OCI-LY7 (cell line): ENCODE measurements at regions not wholly inside any gene's neighbourhood (a gene's known extent, or its start where the extent isn't known, plus 50 kb on each side); places are given as distances from the start of the nearest gene placed in this dataset.

Experiments used
- BruUV-seq: library from RNA; stranded (reverse); fragments of 400-500 nt; replicated peaks from 2 replicates; lab custom pipeline; 2021; lab: Mats Ljungman, UMichigan
- CTCF ChIA-PET: fragments of 300-600 bp; sonication (Branson Sonifier 250); formaldehyde crosslinking; loops from one replicate; lab custom pipeline; 2022; ENCODE audit warnings: antibody characterized with exemption; ENCODE audit not compliant: unreplicated experiment; lab: Charles Lee
- POLR2A ChIA-PET: fragments of 300-600 bp; sonication (Branson Sonifier 250); formaldehyde crosslinking; loops from one replicate; lab custom pipeline; 2022; ENCODE audit warnings: antibody characterized with exemption; lab: Charles Lee
- DNase-seq: peaks from one replicate; pipeline ENCODE4 v3.0.0-alpha.2; 2015; ENCODE audit warnings: low spot score
- H2AFZ ChIP-seq: fragments of 200-600 bp; sonication (generic), shearing (Covaris generic); 2 replicates; pipeline ENCODE4 v1.6.1; 2014; ENCODE audit warnings: mild to moderate bottlenecking, antibody characterized with exemption, low read length, moderate library complexity
- H3K27ac ChIP-seq: fragments of 200-600 bp; sonication (generic); 2 replicates; pipeline ENCODE4 v1.5.1; 2014; ENCODE audit warnings: mixed run types, low read depth, mild to moderate bottlenecking, moderate library complexity, low read length, inconsistent platforms; ENCODE audit not compliant: poor library complexity, severe bottlenecking
- H3K36me3 ChIP-seq: fragments of 200-600 bp; sonication (generic); 2 replicates; pipeline ENCODE4 v1.6.1; 2014; ENCODE audit warnings: mild to moderate bottlenecking, antibody characterized with exemption, low read length, moderate library complexity, mixed read lengths; ENCODE audit not compliant: insufficient read depth
- H3K4me1 ChIP-seq: fragments of 200-600 bp; sonication (generic); 2 replicates; pipeline ENCODE4 v1.5.1; 2014; ENCODE audit warnings: mild to moderate bottlenecking, low read length; ENCODE audit not compliant: insufficient read depth, poor library complexity, severe bottlenecking
- H3K4me2 ChIP-seq: fragments of 200-600 bp; sonication (generic); 2 replicates; pipeline ENCODE4 v1.6.1; 2014; ENCODE audit warnings: mild to moderate bottlenecking, low read length
- H3K4me3 ChIP-seq: fragments of 200-600 bp; sonication (generic); 2 replicates; pipeline ENCODE4 v1.5.1; 2014; ENCODE audit warnings: mild to moderate bottlenecking, low read depth, low read length; ENCODE audit not compliant: poor library complexity, severe bottlenecking
- H3K79me2 ChIP-seq: fragments of 200-600 bp; sonication (generic); 2 replicates; pipeline ENCODE4 v1.6.1; 2016; ENCODE audit warnings: low read depth, mild to moderate bottlenecking, low read length, moderate library complexity, mixed read lengths; ENCODE audit not compliant: insufficient read depth
- H3K9me2 ChIP-seq: fragments of 200-600 bp; sonication (generic); 2 replicates; pipeline ENCODE4 v1.6.1; 2016; ENCODE audit warnings: mild to moderate bottlenecking, low read length, mixed read lengths; ENCODE audit not compliant: insufficient read depth
- H3K9me3 ChIP-seq: fragments of 200-600 bp; sonication (generic); 2 replicates; pipeline ENCODE4 v1.6.1; 2014; ENCODE audit warnings: mild to moderate bottlenecking, mixed run types, low read length, mixed read lengths
- H4K20me1 ChIP-seq: fragments of 200-600 bp; sonication (generic); 2 replicates; pipeline ENCODE4 v1.6.1; 2014; ENCODE audit warnings: mild to moderate bottlenecking, antibody characterized with exemption, low read length, moderate library complexity, mixed read lengths; ENCODE audit not compliant: insufficient read depth
- CTCF ChIP-seq: fragments of 200-600 bp; sonication (generic); conservative IDR thresholded peaks from 2 replicates; pipeline ENCODE4 v1.5.1; 2014; ENCODE audit warnings: mild to moderate bottlenecking, antibody characterized with exemption, low read length, moderate library complexity, mixed read lengths
- EZH2phosphoT487 ChIP-seq: fragments of 200-600 bp; sonication (generic); IDR thresholded peaks from 2 replicates; pipeline ENCODE4 v1.6.1; 2018; ENCODE audit warnings: low read depth, borderline replicate concordance, mild to moderate bottlenecking, mixed run types, antibody characterized with exemption, low read length, moderate library complexity, mixed read lengths
- intact Hi-C: fragments of 100-400 bp; cut with micrococcal nuclease; formaldehyde crosslinking; loops from one replicate; pipeline ENCODE4 v1.10.0; 2022; ENCODE audit not compliant: unreplicated experiment

- no TSS peak for BruUV-seq
- TF ChIP-seq CTCF (no peak), EZH2phosphoT487 (no peak)
- Histone ChIP-seq H4K20me1 (no peaks in the 10 kb centered on the region), H3K4me1 (peaks cover 53% of the 10 kb centered on the region), H3K9me2 (no peaks in the 10 kb centered on the region), H3K9me3 (peaks cover 9% of the 10 kb centered on the region; the same call in 1 of the 2 replicates), H3K4me3 (no peak overlapping the region), H2AFZ (peak overlapping the region; percentile 6; the same call in 1 of the 2 replicates), H3K4me2 (peak overlapping the region; percentile 27), H3K79me2 (no peaks in the 10 kb centered on the region), H3K27ac (no peak overlapping the region), H3K36me3 (no peaks in the 10 kb centered on the region; the same call in 1 of the 2 replicates)
- intact Hi-C loops, result no loop called here
- ChIA-PET CTCF (no interaction called here), POLR2A (interaction anchor here (0.8 to 1.5 kb wide), 4 partner anchors 10 to 170 kb away, joined by 3 to 6 read pairs (median 4); no protein-coding TSS in a partner anchor)
- no peak for DNase-seq
Observed at GRCh38 chr5:173812811-173813550, 75.2 kb upstream of the CPEB4 start.

GRCh38 chr5:173814053-173814452 is 74.1 kb upstream of the CPEB4 start:
- CTCF ChIA-PET, result interaction anchor here (0.6 kb wide), 1 partner anchor 27 kb away, joined by 3 read pairs; no protein-coding TSS in a partner anchor
- H3K4me1 ChIP-seq, result peaks cover 62% of the 10 kb centered on the region
- intact Hi-C loops, result no loop called here
- TF ChIP-seq CTCF (no peak), EZH2phosphoT487 (no peak)
- H3K27ac ChIP-seq, result no peak overlapping the region
- H3K4me2 ChIP-seq, result no peak overlapping the region
- H2AFZ ChIP-seq, result peak overlapping the region; percentile 31; the same call in 1 of the 2 replicates
- no peaks in the 10 kb centered on the region for H3K79me2 ChIP-seq
- no TSS peak for BruUV-seq
- no peaks in the 10 kb centered on the region for H4K20me1 ChIP-seq
- no peaks in the 10 kb centered on the region for H3K9me2 ChIP-seq
- H3K9me3 ChIP-seq, result peaks cover 19% of the 10 kb centered on the region
- peaks cover 2% of the 10 kb centered on the region for H3K36me3 ChIP-seq
- no peak for DNase-seq
- POLR2A ChIA-PET, result interaction anchor here (0.6 to 1.5 kb wide), 7 partner anchors 10 to 171 kb away, joined by 3 to 5 read pairs (median 3); no protein-coding TSS in a partner anchor
- no peak overlapping the region for H3K4me3 ChIP-seq

GRCh38 chr5:173815571-173815970 is 72.6 kb upstream of the CPEB4 start:
- POLR2A ChIA-PET, result interaction anchor here (0.6 to 1.1 kb wide), 5 partner anchors 20 to 672 kb away, joined by 3 to 4 read pairs (median 3); no protein-coding TSS in a partner anchor
- CTCF ChIA-PET, result no interaction called here
- intact Hi-C loops, result no loop called here
- Histone ChIP-seq H3K4me1 (peaks cover 77% of the 10 kb centered on the region), H3K79me2 (no peaks in the 10 kb centered on the region), H3K9me2 (no peaks in the 10 kb centered on the region), H3K36me3 (peaks cover 14% of the 10 kb centered on the region), H3K27ac (no peak overlapping the region), H3K4me2 (no peak overlapping the region), H2AFZ (no peak overlapping the region), H3K9me3 (peaks cover 33% of the 10 kb centered on the region), H3K4me3 (no peak overlapping the region), H4K20me1 (no peaks in the 10 kb centered on the region)
- no TSS peak for BruUV-seq
- TF ChIP-seq CTCF, result no peak
- TF ChIP-seq EZH2phosphoT487, result no peak
- DNase-seq, result no peak
